ENCODE measurements at regions not wholly inside any gene's neighbourhood (a gene's known extent, or its start where the extent isn't known, plus 50 kb on each side); places are given as distances from the start of the nearest gene placed in this dataset.

DNA sequence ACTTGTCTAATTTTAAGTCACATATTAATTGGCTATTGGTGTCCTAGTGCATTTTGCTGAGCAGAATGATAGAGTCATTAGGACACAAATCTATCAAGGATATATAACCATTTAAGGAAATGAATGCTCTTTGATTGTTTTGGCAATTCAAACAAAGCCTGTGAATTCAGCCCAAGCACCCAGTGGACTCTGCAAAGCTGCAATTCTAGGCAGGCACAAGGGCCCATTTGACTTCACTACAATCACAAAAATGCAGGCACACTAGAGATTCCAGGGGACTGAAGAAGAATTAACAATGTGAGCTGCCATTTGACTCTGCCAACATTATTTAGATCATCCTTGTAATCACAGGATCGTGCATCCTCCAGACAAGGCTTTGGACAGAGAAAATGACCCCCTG, 544.2 kb upstream of the PHF14 start:
- TF ChIP-seq, protein P1, sequence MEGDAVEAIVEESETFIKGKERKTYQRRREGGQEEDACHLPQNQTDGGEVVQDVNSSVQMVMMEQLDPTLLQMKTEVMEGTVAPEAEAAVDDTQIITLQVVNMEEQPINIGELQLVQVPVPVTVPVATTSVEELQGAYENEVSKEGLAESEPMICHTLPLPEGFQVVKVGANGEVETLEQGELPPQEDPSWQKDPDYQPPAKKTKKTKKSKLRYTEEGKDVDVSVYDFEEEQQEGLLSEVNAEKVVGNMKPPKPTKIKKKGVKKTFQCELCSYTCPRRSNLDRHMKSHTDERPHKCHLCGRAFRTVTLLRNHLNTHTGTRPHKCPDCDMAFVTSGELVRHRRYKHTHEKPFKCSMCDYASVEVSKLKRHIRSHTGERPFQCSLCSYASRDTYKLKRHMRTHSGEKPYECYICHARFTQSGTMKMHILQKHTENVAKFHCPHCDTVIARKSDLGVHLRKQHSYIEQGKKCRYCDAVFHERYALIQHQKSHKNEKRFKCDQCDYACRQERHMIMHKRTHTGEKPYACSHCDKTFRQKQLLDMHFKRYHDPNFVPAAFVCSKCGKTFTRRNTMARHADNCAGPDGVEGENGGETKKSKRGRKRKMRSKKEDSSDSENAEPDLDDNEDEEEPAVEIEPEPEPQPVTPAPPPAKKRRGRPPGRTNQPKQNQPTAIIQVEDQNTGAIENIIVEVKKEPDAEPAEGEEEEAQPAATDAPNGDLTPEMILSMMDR (conservative IDR thresholded peaks at IDR 0.05; ENCODE audit: low read depth, low read length) = no peak
- TF ChIP-seq EZH2 (IDR thresholded peaks at IDR 0.05; ENCODE audit: borderline replicate concordance, low read depth, low read length, poor library complexity, severe bottlenecking) = no peak
